Left renal cortex interstitium (tissue), 4 donors: ENCODE measurements at regions not wholly inside any gene's neighbourhood (a gene's known extent, or its start where the extent isn't known, plus 50 kb on each side); places are given as distances from the start of the nearest gene placed in this dataset.
"Not testable (repeated sequence)": the region's sequence is repeated elsewhere in the genome, so short reads cannot be mapped to it uniquely, and the experiment has no call there.

Experiments
- DNase-seq, 4 donors: peaks; one replicate each; pipeline ENCODE4 v3.0.0-alpha.2; 2013; ENCODE audit warnings: low read depth in 4 of 4, low spot score in 2 of 4, missing footprints in 1 of 4

- DNase-seq = no peak
Observed at GRCh38 chr5:110812639-110813038, 73.8 kb downstream of the SLC25A46 start.

GRCh38 chr5:110815916-110816605 is 77.3 kb downstream of the SLC25A46 start:
- DNase-seq = no peak

GRCh38 chr5:110817459-110817858 is 78.7 kb downstream of the SLC25A46 start:
- no peak for DNase-seq

- DNase-seq = no peak
Observed at GRCh38 chr5:110823571-110823970, 84.8 kb downstream of the SLC25A46 start.

GRCh38 chr5:110824936-110825441 is 86.2 kb downstream of the SLC25A46 start:
- DNase-seq = no peak

GRCh38 chr5:110832683-110833082 is 93.9 kb downstream of the SLC25A46 start:
- DNase-seq = no peak

GRCh38 chr5:110834933-110835332 is 96.1 kb downstream of the SLC25A46 start:
- DNase-seq = not testable (repeated sequence)

- DNase-seq = no peak
Observed at GRCh38 chr5:110836851-110837250, 98.0 kb downstream of the SLC25A46 start.

- DNase-seq = not testable (repeated sequence)
Observed at GRCh38 chr5:110838357-110838756, 99.5 kb downstream of the SLC25A46 start.

GRCh38 chr5:110838961-110839360 is 100.2 kb downstream of the SLC25A46 start:
- DNase-seq = peak in 1 of 4 donors; percentile 2

GRCh38 chr5:110840347-110840960 is 101.6 kb downstream of the SLC25A46 start:
- no peak for DNase-seq

GRCh38 chr5:110841137-110841536 is 102.3 kb downstream of the SLC25A46 start:
- no peak for DNase-seq

- no peak for DNase-seq
Observed at GRCh38 chr5:110842948-110843347, 104.1 kb downstream of the SLC25A46 start.

- no peak for DNase-seq
Observed at GRCh38 chr5:110844251-110844650, 105.4 kb downstream of the SLC25A46 start.

GRCh38 chr5:110846398-110847001 is 107.7 kb downstream of the SLC25A46 start:
- DNase-seq = no peak

GRCh38 chr5:110851357-110851756 is 112.5 kb downstream of the SLC25A46 start:
- no peak for DNase-seq

- DNase-seq = no peak
Observed at GRCh38 chr5:110852053-110852452, 113.2 kb downstream of the SLC25A46 start.

- DNase-seq = no peak
Observed at GRCh38 chr5:110852541-110852940, 113.7 kb downstream of the SLC25A46 start.

- no peak for DNase-seq
Observed at GRCh38 chr5:110853267-110853666, 114.5 kb downstream of the SLC25A46 start.

GRCh38 chr5:110854200-110854599 is 115.4 kb downstream of the SLC25A46 start:
- DNase-seq = no peak

GRCh38 chr5:110855961-110856360 is 117.2 kb downstream of the SLC25A46 start:
- DNase-seq = no peak
